8988T (cell line): ENCODE measurements at regions not wholly inside any gene's neighbourhood (a gene's known extent, or its start where the extent isn't known, plus 50 kb on each side); places are given as distances from the start of the nearest gene placed in this dataset.

ENCODE experiments used
- DNase-seq: peaks from one replicate; pipeline ENCODE4 v3.0.0; 2011

DNA sequence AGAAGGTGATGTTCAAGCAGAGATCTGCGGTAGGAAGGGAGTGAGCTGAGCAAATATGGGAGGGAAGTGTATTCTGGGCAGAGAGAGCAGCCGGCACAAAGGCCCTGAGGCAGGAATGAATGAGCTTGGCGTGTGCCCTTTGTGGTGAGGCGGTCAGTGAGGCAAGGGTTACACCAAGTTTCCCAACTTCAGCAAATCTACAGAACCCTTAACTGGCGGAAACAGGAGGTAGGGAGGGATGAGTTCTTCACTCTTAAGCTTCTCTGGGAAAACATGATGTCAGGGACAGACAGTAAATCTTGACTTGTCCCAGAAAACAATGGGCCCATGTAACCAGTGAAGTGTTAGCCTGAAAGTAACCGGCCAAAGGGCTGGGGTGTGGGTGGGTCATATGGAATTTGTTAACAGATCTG lies 97.1 kb upstream of the PTPN1 start:
- DNase-seq = no peak

DNA sequence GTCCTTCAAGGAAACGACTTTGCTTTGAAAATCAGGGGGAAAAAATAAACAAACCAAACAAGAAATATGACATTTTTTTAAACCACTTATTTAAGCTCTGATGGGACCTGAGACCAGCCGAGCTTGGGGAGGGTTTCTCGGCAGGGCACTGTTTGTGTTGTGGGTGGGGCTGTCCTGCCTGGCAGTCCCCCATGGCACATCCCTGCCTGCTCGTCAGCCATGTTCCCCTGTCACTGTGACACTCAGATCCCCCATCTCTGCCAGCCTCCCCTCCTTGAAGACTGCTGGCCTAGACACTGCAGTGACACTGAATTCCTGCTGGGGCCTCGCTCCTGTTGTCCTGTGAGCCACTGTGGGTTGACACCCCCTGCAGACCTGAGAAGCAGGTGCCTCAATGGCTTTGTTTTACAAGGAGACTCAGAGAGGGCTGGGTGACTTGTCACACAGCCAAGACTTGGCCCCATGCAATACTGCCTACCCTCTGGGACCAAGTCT lies 95.1 kb upstream of the PTPN1 start:
- no peak for DNase-seq

DNA sequence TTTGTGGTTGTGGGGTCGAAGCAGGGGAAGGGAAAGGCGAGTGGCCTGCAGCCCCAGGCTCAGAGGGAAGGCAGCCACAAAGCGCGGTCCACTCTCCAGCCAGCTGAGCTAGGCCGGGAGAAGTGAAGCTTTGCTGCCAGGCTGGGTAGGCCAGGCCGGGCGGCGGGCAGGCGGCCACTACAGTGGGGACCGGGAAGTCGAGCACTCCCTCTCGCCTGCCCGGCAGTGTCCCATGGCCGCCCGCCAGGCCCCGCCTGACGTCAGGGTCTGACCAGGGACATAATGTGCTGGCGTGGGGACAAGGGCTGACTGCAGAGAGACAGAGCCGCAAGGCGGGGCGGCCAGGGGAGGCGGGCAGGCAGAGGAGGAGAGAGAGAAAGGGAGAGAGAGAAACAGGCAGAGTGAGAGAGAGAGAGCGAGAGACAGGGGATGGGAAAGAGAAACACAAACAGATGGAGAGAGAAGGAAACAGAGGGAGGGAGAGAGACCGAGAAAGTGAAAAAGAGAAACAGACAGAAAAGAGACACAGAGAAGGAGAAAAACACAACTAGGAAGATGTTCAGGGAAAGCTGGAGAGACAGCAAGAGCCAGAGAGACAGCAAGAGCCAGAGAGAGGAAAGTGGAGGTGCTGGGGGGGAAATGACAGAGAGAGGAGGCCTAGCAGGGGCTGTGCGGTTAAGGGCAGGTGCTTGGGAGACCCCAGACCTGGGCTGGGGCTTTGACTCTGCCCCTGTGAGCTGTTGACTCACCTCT lies 94.5 kb upstream of the PTPN1 start:
- DNase-seq = no peak

DNA sequence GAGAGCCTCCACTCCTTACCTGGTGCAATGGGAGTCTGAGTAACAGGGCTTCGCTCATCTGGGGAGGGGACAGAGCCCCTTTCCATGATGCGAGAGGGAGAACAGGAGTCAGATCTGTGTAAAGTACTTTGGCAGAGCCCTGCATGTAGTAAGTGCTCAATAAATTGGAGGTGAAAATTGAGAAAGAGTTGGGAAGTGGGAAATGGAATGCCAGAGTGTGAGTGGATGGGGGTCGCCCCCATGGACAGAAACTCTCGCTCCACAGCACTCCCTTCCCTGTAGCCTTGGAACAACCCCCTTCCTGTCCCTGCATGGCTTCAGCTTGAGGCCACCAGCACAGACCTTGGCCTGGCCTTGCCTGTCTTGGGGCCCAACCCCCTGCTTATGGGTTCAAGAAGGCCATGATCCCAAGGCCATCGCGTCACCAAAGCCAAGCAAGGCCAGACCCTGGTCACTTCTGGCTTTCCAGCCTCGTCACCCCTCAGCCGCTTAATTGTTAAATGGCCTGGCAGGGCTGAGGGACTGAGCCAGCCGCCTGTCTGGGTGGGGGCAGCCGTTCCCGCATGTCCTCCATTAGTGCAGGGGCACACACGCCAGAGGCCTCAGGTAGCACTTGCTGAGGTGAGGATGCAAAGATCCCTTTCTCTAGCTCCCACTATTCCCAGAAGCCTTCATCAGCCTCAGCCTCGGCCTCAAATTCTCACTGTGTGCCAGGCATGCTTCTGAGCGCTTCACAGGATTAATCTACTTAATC lies 93.7 kb upstream of the PTPN1 start:
- no peak for DNase-seq

DNA sequence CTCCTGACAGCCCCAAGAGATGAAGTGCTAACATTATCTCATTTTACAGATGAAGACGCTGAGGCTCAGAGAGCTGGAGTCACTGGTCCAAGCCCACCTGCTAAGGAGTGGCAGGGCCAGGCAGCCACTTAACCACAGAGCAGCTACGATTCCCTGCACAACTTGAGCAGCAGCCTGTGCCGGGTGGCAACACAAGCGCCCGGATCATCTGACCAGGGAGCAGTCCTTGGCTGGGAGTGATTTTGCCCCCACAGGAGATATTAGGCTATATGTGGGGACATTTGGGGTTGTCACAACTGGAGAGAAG lies 93.2 kb upstream of the PTPN1 start:
- DNase-seq = no peak

DNA sequence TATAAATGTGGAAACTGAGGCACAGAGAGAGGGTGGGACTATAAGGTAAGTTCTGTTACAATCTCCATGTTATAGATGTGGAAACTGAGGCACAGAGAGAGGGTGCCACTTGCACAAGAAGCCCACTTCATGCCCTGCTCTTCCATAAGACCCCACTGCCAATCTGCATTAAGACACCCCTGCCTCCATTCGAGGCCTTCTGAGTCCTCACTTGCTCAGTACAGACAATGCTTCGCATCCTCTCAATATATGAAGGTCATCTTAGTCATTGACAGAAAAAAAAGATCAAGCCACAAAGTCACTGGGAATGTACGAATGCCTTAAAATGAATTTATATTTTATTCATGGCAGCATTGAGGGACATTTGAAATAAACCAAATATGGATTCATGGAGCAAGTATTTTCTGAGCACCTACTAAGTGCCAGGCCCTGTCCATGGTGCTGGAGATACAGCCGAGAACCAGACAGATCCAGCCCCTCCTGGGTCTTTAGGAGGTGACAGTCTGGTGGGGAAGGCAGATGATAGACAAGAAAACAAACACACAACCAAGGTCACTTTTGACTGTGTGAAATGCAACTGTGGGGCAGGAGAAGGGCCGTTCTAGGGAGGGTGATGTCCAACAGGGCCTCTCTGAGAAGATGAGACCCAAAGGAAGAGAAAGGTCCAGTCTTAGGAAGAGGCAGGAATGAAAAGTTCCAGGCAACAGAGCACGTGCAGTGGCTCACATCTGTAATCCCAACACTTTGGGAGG lies 92.5 kb upstream of the PTPN1 start:
- DNase-seq = no peak

DNA sequence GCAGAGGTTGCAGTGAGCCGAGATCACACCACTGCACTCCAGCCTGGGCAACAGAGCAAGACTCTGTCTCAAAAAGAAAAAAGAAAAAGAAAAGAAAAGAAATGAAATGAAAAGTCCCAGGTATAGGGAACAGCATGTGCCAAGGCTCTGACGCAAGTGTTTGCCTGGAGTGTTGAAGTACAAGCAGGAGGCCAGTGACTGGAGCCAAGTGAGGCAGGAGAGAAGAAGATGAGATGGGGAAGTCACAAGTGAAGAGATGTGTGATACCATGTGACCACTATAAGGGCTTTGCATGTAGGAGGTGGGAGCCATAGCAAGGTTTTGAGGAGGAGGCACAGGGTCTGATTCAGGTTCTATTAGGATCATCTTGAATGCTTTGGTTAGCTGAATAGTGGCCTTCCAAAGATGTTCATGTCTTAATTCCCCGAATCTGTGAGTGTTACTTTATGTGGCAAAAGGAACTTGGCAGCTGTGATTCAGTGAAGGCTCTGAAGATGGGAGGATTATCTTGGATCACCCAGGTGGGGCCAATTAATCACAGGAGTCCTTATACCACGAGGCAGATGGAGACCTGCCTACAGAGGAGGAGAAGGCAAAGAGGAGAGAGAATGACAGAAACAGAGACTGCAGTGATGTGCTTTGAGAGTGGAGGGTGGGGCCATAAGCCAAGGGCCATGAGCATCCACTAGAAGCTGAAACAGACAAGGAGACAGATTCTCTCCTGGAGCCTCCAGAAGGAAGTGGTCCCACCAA lies 91.1 kb upstream of the PTPN1 start:
- no peak for DNase-seq

DNA sequence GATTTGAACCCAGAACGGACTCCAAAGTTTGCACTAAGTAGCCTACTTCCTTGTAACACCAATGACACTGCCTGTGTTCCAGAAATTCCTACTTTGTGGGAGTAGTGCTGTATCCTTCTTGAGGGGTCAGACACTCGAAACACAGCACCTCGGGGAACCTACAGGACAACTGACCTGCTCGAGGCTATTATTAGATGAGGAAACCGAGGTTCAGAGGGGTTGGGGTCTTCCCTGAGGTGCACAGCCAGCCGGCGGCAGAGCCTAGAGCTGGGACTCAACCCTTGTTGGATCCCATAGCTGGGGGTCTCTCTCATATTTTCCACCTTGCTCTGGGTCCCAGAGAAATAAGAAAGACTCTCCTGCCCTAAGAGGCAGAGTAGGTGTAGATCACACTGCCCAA lies 89.8 kb upstream of the PTPN1 start:
- no peak for DNase-seq

DNA sequence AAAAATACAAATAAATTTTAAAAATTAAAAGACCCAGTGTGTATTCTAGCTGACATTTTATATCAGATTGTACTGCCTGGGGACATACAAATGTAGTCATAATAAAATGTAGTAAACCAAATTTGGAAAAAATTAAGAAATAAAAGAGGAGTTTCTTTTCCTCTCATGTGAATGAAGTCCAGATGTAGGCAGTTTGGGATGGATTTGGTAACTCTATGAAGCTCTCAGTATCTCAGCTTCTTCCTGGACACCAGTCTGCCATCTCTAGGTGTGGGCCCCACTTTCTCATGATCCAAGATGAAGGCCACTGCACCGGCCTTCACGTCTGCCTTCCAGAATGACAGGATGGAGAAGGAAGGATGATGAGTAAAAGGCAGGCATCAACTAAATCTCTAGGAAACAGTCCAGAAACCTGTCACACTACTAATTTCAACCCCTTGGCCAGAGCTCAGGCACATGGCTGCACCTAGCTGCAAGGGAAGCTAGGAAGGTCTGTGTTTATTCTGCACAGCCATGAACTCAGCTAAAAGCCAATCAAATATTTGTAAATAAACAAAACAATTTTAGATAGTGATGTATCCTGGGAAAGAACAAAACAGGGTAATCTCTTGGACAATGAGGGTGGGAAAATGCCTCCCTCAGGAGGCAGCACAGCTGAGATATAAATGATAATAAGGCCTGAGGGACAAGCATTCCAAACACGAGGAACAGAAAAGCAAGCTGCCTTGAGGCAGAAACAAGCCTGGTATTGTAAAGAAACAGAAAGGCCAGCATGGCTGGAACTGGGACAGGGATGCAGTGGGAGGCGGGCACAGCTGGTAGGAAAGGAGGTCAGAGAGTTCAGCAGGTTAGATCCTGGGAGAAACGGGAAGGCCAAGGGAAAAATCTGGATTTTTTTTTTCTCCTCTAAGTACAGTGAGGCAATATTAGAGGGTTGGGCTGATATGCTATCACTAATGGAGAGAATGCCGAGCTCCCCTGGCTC lies 88.5 kb upstream of the PTPN1 start:
- DNase-seq = no peak

DNA sequence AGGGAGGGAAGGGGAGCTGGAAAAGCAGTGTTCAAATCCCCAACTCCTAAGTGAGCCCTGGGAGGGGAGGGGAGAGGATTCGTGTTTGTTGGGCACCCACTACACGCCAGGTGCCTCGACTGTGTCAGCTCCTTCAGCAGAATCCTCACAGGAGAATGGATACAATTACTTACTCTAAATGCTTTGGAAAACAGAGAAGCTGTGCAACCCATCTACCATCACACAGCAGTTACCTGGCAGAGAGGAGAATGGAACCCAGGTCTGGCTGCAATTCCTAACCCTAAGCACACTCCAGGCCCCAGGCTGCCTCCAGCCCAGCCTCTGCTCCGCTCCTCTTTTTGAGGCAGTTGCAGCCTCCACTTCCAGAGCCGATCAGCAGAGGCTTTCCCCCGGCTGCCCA lies 86.4 kb upstream of the PTPN1 start:
- DNase-seq = no peak

DNA sequence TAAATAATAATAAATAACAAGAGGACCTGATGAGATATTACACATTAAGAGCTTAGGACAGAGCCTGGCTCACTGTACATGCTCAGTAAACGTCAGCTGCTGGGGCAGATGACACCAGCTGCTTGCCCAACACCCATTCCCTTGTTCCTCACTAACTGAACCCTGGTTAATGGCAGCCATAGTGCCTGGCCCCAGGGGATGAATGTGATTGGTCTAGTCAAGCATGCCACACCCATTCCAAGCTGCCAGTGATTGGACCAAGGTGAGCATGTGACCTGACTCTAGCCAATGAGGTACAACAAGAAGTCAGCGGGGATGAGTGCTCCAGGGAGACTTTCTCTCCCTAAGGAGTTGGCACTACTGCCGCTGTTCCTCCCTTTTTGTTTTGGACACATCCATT lies 85.1 kb upstream of the PTPN1 start:
- no peak for DNase-seq

DNA sequence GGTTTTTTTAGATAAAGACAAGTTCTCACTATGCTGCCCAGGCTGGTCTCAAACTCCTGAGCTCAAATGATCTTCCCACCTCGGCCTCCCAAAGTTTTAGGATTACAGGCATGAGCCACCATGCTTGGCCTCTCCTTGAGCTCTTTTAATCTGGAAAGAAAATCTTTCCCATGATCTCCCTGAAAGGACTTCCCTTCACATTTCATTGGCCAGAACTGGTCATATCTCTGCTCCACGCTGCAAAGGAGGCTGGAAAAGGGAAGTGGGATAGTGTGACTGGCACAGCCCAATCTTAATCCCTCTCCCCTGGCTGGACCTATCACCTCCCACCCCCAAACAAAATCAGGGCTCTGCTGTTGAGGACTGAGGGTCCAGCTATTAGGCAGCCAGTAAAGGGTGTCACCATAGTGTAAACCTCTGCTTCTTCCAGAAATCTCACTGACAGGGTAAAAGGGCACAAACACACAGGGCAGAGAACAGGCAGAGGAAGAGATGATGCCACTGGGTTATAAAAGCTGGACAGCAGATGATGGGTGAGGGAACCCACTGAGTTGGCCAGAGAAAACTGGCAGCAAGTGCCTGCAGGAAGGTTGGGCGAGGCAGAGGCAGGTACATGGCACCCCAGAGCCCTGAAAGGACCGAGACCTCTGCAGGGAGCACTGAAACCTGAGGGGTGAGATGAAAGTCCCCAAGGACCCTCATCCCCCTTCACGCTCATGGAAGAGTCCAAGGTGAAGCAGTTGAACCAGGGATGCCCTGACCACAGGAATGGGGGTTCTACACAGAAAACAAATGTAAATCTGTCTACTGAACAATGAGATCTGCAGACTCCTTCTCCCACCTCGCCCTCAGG lies 83.1 kb upstream of the PTPN1 start:
- no peak for DNase-seq

DNA sequence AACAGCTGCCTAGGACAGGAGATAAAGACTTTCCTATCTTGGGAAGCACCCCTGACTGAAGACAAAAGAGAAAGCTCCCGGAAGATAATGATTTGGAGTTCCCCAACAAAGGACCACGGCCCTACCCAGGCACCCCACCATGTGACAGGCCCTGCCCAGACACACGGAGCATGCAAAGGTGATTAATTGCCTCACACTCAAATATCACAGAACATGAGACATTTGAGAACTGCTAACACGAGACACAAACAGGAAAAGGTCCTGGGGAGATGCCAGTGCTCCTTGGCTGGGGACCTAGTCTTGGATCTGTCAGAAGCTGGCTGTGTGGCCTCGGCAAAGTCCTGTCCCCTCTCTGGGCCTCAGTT lies 82.5 kb upstream of the PTPN1 start:
- no peak for DNase-seq

DNA sequence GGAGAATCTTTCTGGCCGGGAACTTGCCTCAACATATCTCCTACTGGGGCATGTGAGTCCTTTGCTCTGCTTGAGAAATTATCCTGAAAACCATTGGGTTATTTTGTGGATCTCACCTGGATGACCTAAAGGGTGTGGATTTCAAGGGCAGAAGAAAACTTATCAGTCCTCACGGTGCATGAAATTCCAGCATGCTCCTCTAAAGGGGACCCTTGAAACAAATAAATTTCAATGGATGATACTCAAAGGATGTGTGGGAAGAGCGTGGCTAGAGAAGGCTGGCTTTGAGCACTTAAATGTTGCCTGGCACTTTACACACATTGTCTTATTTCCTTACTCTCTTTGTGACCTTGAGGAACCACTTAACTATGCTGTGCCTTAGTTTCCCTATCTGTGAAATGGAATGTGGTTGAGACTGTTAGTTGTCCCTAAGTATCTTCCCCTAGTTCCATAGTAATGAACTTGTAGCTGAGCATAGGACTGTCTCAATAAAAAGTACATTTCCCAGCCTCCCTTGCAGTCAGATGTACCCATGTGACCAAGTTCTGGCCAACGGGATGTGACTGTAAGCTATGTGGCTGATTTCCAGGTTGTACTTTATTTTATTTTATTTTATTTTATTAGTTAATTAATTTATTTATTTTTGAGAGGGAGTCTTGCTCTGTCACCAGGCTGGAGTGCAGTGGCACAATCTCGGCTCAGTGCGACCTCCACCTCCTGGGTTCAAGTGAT lies 81.9 kb upstream of the PTPN1 start:
- no peak for DNase-seq

DNA sequence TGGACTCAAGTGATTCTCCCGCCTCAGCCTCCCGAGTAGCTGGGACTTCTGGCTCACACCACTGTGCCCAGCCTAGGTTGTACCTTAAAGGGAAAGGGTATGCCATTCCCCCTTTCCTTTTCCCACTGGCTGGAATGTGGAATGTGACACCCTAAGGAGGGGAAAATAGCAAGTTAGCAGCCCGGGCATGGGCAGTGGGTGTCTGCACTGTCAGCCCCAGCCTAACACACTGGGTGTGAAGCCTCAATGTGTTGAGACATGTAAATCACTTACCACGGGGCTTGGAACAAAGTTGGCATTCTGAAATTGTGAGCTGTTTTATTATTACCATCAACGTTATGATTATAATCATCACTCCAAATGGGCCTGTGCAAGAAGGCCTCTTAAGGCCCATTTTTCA lies 80.8 kb upstream of the PTPN1 start:
- DNase-seq = no peak

DNA sequence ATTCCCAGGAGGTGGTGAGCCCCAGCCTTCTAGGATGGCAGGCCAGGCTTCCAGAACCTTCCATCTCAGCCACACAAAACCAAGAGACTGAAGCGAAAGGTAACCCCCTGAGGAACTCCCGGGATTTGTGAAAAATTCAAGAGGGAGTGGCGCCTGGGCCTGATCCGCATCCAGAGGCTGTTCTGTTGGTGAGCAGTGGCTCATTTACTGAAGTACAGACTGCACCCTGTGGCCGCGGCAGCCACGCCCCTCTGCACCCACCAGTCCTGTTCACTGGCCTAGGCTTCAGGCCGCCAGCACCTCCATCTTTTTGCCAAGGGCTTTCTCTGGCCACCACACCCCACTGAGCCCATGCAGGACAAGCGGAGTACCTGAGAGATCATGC lies 79.1 kb upstream of the PTPN1 start:
- no peak for DNase-seq

DNA sequence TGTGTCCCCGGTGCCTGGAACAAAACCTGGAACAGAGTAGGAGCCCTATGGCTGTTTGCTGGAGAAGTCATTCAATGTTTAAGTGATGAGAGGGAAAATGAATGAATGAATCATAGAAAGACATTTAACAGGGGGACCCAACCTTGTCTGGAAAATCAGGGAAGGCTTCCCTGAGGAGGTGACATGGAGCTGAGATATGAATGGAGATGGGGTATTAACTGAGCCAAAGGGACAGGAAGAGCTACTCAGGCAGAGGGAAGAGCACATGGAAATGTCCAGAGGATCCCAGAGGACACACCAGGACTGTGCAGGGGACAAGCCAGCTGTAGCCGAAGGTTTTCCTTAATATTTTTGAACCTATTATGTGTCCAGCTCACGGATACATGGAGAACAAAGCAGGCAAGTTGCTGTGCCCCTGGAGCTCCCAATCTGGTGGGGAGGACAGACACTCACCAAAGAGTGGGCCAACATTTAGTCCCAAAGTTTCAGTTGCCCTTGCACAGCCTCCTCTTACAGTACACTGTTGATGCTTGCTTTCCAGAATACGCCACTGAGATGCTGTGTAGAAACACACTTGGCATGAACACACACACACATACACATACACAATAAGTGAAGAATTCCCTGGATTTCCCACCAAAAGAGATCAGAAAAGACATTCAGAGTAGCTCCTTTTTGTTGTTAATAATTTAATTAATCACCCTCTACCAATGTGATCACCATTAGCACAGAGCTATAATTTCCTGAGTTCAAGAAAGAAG lies 77.0 kb upstream of the PTPN1 start:
- DNase-seq = no peak

DNA sequence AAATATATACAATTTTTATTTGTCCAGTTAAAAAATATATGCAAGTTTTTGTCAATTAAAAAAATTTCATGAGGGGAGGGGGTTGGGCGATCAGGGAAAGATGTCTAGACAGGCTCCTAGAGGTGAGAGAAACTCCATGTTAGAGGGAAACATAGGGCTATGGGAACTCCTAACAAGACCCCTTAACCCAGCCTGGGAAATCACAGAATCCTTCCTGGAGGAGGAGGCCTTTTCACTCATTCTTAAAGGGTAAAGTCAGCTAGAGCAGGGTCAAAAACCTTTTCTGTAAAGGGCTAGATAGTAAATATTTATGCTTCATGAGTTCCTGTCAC lies 75.9 kb upstream of the PTPN1 start:
- DNase-seq = no peak

DNA sequence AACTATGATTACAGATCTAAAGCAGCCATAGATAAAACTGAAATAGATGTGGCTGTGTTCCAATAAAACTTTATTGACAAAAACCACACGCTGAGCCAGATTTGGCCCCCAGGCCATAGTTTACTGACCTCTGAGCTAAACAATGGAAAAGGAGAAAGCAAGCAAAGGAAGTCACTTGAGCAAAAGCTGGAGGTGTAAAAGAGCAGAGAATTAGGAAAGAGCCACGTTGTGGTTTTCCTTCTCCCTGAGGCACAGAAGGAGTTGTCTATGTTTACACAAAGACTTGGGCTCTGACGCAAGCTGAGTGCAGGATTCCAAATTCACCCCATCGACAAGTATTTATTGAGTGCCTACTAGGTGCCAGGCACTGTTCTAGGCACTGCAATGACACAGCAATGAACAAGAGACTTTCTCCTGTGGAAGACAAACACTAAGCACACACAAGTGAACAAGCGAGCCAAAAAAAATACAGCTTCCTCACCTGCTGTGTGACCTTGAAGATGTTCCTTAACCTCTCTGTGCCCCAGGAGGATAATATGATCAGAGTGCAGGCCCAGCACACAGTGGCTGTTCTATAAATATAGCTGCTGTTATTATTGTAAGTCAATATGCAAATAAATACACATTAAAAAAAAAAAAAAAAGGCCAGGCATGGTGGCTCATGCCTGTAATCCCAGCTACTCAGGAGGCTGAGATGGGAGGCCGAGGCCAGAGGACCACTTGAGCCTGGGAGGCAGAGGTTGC lies 75.4 kb upstream of the PTPN1 start:
- DNase-seq = no peak
